ENCODE measurements at regions not wholly inside any gene's neighbourhood (a gene's known extent, or its start where the extent isn't known, plus 50 kb on each side); places are given as distances from the start of the nearest gene placed in this dataset.

DNA sequence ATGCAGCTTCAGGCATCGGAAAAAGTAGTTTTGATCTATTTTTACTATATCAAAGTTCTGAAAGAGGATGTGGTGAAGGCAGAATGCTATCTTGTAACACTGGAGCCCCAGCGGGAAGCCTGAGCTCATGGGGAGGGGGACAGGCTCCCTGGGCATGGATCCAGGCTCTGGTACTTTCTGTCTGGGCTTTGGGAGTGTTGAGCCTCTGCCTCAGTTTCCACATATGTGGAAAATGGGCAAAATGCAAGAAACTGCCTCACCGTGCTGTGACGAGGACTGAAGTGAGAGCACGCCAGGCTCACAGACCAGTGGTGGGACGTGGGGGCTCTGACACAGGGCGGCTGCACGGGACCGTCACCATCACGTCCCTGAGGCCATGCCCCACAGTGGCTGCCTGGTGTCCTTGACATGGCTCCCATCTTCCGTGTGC is 182.9 kb upstream of the SHH start:
- no peak for TF ChIP-seq POLR2A (IDR thresholded peaks at IDR 0.05; ENCODE audit: low read depth, low read length)
- no peak for TF ChIP-seq TAF1 (IDR thresholded peaks at IDR 0.05; ENCODE audit: borderline replicate concordance, low read depth, low read length)

Measured in GM12892 (cell line).